ENCODE measurements at regions not wholly inside any gene's neighbourhood (a gene's known extent, or its start where the extent isn't known, plus 50 kb on each side); places are given as distances from the start of the nearest gene placed in this dataset.
"Not testable (repeated sequence)": the region's sequence is repeated elsewhere in the genome, so short reads cannot be mapped to it uniquely, and the experiment has no call there.

DNA sequence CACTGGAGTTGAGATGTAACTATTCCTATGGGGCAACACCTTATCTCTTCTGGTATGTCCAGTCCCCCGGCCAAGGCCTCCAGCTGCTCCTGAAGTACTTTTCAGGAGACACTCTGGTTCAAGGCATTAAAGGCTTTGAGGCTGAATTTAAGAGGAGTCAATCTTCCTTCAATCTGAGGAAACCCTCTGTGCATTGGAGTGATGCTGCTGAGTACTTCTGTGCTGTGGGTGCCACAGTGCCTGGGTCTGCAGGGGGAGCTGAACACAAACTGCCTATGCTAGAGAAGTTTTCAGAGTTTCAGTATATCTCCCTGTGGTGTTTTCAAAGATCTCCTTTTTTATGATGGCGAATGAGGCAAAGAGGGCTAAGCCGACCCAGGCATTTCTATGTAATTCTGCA is 179.2 kb upstream of the OR4E1 start:
- ChIA-PET POLR2A (ENCODE audit: low non-redundant PET) (no interaction called here), CTCF (interaction anchor here (0.7 to 1.6 kb wide), 4 partner anchors 12 to 131 kb away, joined by 3 read pairs; no protein-coding TSS in a partner anchor)
- TF ChIP-seq, protein P1, sequence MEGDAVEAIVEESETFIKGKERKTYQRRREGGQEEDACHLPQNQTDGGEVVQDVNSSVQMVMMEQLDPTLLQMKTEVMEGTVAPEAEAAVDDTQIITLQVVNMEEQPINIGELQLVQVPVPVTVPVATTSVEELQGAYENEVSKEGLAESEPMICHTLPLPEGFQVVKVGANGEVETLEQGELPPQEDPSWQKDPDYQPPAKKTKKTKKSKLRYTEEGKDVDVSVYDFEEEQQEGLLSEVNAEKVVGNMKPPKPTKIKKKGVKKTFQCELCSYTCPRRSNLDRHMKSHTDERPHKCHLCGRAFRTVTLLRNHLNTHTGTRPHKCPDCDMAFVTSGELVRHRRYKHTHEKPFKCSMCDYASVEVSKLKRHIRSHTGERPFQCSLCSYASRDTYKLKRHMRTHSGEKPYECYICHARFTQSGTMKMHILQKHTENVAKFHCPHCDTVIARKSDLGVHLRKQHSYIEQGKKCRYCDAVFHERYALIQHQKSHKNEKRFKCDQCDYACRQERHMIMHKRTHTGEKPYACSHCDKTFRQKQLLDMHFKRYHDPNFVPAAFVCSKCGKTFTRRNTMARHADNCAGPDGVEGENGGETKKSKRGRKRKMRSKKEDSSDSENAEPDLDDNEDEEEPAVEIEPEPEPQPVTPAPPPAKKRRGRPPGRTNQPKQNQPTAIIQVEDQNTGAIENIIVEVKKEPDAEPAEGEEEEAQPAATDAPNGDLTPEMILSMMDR (conservative IDR thresholded peaks at IDR 0.05; ENCODE audit: low read depth) = no peak
- no peak overlapping the region for H3K27ac ChIP-seq
- DNase-seq (ENCODE audit: low spot score) = no peak

DNA sequence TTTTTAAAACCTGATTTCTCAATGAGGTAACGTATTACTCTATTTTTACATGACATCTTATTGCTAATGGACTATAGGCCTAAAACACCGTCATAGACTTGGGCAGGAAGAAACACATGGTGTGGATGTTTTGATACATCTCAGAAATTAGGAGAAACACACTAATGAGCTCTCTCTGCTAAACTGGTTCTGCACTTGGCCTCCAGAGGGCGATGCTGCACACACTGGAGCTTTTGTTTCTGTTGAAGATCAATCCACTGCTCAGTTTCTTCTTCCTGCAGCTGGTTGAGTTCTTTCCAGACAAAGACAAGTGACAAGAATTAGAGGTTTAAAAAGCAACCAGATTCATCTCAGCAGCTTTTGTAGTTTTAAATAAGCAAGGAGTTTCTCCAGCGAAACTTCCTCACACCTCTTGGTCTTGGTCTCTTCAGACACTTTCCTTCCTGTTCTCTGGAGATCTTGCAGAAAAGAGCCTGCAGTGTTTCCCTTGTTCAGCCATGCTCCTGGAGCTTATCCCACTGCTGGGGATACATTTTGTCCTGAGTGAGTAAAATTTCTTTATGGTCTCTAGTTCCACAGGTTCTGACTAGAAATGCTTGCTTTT is 178.5 kb upstream of the OR4E1 start:
- ChIA-PET POLR2A (ENCODE audit: low non-redundant PET) (no interaction called here), CTCF (interaction anchor here (0.5 to 1.6 kb wide), 8 partner anchors 9 to 101 kb away, joined by 3 to 5 read pairs (median 3); no protein-coding TSS in a partner anchor)
- TF ChIP-seq, protein P1 (conservative IDR thresholded peaks at IDR 0.05; ENCODE audit: low read depth) = peak; percentile 67
- peak; percentile 10 for DNase-seq (ENCODE audit: low spot score)
- H3K27ac ChIP-seq = no peak overlapping the region

DNA sequence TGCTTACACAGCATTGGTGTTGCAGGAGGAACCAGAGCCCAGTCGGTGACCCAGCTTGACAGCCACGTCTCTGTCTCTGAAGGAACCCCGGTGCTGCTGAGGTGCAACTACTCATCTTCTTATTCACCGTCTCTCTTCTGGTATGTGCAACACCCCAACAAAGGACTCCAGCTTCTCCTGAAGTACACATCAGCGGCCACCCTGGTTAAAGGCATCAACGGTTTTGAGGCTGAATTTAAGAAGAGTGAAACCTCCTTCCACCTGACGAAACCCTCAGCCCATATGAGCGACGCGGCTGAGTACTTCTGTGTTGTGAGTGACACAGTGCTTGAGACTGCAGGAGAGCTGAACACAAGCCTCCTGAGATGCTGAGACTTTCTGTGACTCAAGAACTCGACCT is 173.3 kb upstream of the OR4E1 start:
- H3K27ac ChIP-seq; DNase-seq (ENCODE audit: low spot score); POLR2A ChIA-PET (ENCODE audit: low non-redundant PET): not testable (repeated sequence)
- CTCF ChIA-PET = interaction anchor here (0.6 kb wide), 1 partner anchor 1085 kb away, joined by 4 read pairs; no protein-coding TSS in a partner anchor

DNA sequence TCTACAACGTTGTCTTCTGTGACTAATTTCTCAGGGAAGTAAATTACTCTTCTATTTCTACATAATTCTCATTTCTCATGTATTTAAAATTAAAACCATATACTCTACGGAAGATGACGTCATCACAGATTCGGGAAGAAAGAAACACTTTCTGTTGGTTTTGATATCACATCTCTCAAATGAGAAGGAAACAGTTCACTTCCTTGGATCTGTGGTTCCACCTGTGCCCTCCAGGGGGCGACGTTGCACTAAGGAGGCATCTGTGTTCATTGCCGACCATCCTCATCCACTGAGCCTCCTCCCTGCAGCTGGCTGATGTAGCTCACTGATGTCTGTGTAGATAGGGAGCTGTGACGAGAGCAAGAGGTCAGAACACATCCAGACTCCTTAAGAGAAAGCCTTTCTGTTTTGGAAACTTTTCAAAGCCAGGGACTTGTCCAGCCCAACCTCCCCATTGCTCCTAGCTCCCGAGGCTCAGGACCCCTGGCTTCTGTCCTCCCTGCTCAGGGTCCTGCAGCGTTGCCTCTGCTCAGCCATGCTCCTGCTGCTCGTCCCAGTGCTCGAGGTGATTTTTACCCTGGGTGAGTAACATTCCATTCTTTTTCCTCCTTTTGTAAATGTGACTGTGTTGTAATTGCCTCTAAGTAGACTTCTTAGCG is 172.7 kb upstream of the OR4E1 start:
- POLR2A ChIA-PET (ENCODE audit: low non-redundant PET) = no interaction called here
- peak; percentile 17 for DNase-seq (ENCODE audit: low spot score)
- TF ChIP-seq, protein P1 (conservative IDR thresholded peaks at IDR 0.05; ENCODE audit: low read depth) = peak; percentile 48
- no peak overlapping the region for H3K27ac ChIP-seq
- CTCF ChIA-PET = interaction anchor here (0.6 kb wide), 1 partner anchor 1086 kb away, joined by 4 read pairs; no protein-coding TSS in a partner anchor

DNA sequence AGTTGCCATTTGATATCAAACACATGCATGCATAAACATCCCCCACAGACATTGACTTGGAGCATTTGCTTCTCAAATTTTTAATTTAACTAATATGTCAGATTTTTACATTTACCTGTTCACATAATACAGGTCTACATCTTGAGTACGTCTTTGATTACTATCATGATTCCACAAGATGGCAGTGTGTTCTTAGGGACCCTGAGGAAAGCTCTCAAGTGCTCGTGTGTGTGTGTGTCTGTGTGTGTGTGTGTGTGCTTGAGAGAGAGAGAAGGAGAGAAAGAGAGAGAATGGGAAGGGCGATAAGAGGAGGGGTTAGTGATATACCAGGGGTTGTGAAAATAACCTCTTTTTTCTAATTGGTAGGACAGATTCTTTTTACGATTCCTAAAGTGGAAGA is 167.1 kb upstream of the OR4E1 start:
- CTCF ChIA-PET = interaction anchor here (0.6 to 1.1 kb wide), 4 partner anchors 11 to 1550 kb away, joined by 3 to 8 read pairs (median 4); no protein-coding TSS in a partner anchor
- DNase-seq (ENCODE audit: low spot score) = no peak
- TF ChIP-seq, protein P1 (conservative IDR thresholded peaks at IDR 0.05; ENCODE audit: low read depth) = no peak
- POLR2A ChIA-PET (ENCODE audit: low non-redundant PET) = no interaction called here
- no peak overlapping the region for H3K27ac ChIP-seq

DNA sequence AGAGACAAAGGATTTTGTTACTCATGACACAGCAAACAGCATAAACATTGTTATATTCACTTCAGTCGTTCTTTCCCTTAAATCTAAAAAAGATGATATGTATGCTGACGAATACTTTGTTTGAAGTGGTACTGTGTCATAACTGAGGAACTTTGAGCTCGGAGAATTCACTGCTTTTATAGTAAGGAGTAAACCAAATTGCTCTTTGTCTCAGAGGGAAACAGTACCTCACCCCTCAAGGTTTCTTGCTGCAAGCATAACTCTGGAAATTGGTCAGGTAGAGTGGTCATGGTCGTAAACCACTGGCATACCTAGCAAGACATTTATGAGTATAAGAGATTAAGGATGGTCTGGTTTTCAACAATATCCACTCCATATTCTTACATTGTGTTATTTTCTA is 160.2 kb upstream of the OR4E1 start:
- ChIA-PET CTCF (interaction anchor here (1.2 kb wide), 1 partner anchor 18 kb away, joined by 5 read pairs; no protein-coding TSS in a partner anchor), POLR2A (ENCODE audit: low non-redundant PET) (no interaction called here)
- TF ChIP-seq, protein P1 (conservative IDR thresholded peaks at IDR 0.05; ENCODE audit: low read depth) = no peak
- no peak for DNase-seq (ENCODE audit: low spot score)
- no peak overlapping the region for H3K27ac ChIP-seq

DNA sequence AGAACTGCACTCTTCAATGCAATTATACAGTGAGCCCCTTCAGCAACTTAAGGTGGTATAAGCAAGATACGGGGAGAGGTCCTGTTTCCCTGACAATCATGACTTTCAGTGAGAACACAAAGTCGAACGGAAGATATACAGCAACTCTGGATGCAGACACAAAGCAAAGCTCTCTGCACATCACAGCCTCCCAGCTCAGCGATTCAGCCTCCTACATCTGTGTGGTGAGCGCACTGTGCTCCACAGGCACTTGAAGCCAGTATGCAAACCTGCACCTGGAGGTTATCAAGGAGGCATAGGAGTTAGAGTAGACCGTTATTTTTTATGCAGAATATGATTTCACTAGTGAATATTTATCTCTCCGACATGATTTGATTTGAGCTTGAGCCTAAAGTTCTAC is 152.2 kb upstream of the OR4E1 start:
- DNase-seq (ENCODE audit: low spot score) = no peak
- no peak overlapping the region for H3K27ac ChIP-seq
- TF ChIP-seq, protein P1 (conservative IDR thresholded peaks at IDR 0.05; ENCODE audit: low read depth) = no peak
- POLR2A ChIA-PET (ENCODE audit: low non-redundant PET) = no interaction called here
- CTCF ChIA-PET = no interaction called here
